Spinal cord (tissue), 9 donors: ENCODE measurements at regions not wholly inside any gene's neighbourhood (a gene's known extent, or its start where the extent isn't known, plus 50 kb on each side); places are given as distances from the start of the nearest gene placed in this dataset.
A peak's percentile ranks its signal among the peaks of the same experiment; 100 is the strongest.

ENCODE experiments used
- DNase-seq, 6 donors: peaks; one replicate each; pipeline versions ENCODE4 v3.0.0 to v3.0.0-alpha.2; 2013 to 2015; ENCODE audit warnings: low spot score in 6 of 6, low read depth in 4 of 6
- H3K27ac ChIP-seq: one replicate; pipeline ENCODE4 v1.5.1; 2013; ENCODE audit warnings: low read depth, low read length, control low read depth
- H3K27me3 ChIP-seq: one replicate; pipeline ENCODE4 v1.6.1; 2013; ENCODE audit warnings: low read length; ENCODE audit not compliant: control insufficient read depth, insufficient read depth
- H3K36me3 ChIP-seq: one replicate; pipeline ENCODE4 v1.6.1; 2013; ENCODE audit warnings: low read length; ENCODE audit not compliant: control insufficient read depth, insufficient read depth
- H3K4me1 ChIP-seq: one replicate; pipeline ENCODE4 v1.6.1; 2013; ENCODE audit warnings: low read length; ENCODE audit not compliant: control insufficient read depth, insufficient read depth
- H3K4me3 ChIP-seq: one replicate; pipeline ENCODE4 v1.5.1; 2013; ENCODE audit warnings: low read depth, low read length, control low read depth
- H3K9me3 ChIP-seq: one replicate; pipeline ENCODE4 v1.6.1; 2013; ENCODE audit warnings: low read length; ENCODE audit not compliant: control insufficient read depth, insufficient read depth
- WGBS: methylation state at CpG from one replicate; pipeline ENCODE4 v1.1.5; 2013; ENCODE audit warnings: missing lambda C conversion rate; ENCODE audit not compliant: insufficient coverage; 5-methylcytosine and 5-hydroxymethylcytosine counted together
- donor health status: healthy.

GRCh38 chr18:72470391-72470790 lies 73.8 kb downstream of the CBLN2 start:
- Histone ChIP-seq H3K4me3 (no peak overlapping the region), H3K27ac (no peak overlapping the region), H3K36me3 (no peaks in the 10 kb centered on the region), H3K9me3 (no peaks in the 10 kb centered on the region), H3K27me3 (no peaks in the 10 kb centered on the region), H3K4me1 (no peaks in the 10 kb centered on the region)
- no peak for DNase-seq

GRCh38 chr18:72468021-72468710 lies 76.0 kb downstream of the CBLN2 start:
- no peaks in the 10 kb centered on the region for H3K4me1 ChIP-seq
- no peaks in the 10 kb centered on the region for H3K9me3 ChIP-seq
- H3K4me3 ChIP-seq: no peak overlapping the region
- WGBS: 84% methylated on average over 2 of the region's 4 CpGs
- no peak overlapping the region for H3K27ac ChIP-seq
- no peaks in the 10 kb centered on the region for H3K36me3 ChIP-seq
- H3K27me3 ChIP-seq: no peaks in the 10 kb centered on the region
- DNase-seq: no peak

- no CpG with 5 or more reads among the region's 1 CpG for WGBS
- no peaks in the 10 kb centered on the region for H3K27me3 ChIP-seq
- no peak for DNase-seq
- no peaks in the 10 kb centered on the region for H3K9me3 ChIP-seq
- H3K4me3 ChIP-seq: no peak overlapping the region
- H3K36me3 ChIP-seq: no peaks in the 10 kb centered on the region
- H3K4me1 ChIP-seq: no peaks in the 10 kb centered on the region
- H3K27ac ChIP-seq: no peak overlapping the region
Observed at GRCh38 chr18:72460210-72460680, 83.9 kb downstream of the CBLN2 start.

GRCh38 chr18:72458271-72458670 lies 85.9 kb downstream of the CBLN2 start:
- DNase-seq: peak in 1 of 6 donors; percentile 76
- Histone ChIP-seq H3K4me1 (no peaks in the 10 kb centered on the region), H3K4me3 (no peak overlapping the region), H3K36me3 (no peaks in the 10 kb centered on the region), H3K27me3 (no peaks in the 10 kb centered on the region), H3K27ac (no peak overlapping the region), H3K9me3 (no peaks in the 10 kb centered on the region)

- Histone ChIP-seq H3K9me3 (no peaks in the 10 kb centered on the region), H3K4me1 (no peaks in the 10 kb centered on the region), H3K4me3 (no peak overlapping the region), H3K27ac (no peak overlapping the region), H3K36me3 (no peaks in the 10 kb centered on the region), H3K27me3 (no peaks in the 10 kb centered on the region)
- WGBS: no CpG with 5 or more reads among the region's 1 CpG
- DNase-seq: no peak
Observed at GRCh38 chr18:72456802-72457201, 87.3 kb downstream of the CBLN2 start.

GRCh38 chr18:72452328-72452727 lies 91.8 kb downstream of the CBLN2 start:
- no peaks in the 10 kb centered on the region for H3K36me3 ChIP-seq
- H3K27me3 ChIP-seq: no peaks in the 10 kb centered on the region
- no peaks in the 10 kb centered on the region for H3K4me1 ChIP-seq
- 81% methylated on average over 4 of the region's 6 CpGs for WGBS
- no peak for DNase-seq
- no peak overlapping the region for H3K27ac ChIP-seq
- no peak overlapping the region for H3K4me3 ChIP-seq
- no peaks in the 10 kb centered on the region for H3K9me3 ChIP-seq

- no peak overlapping the region for H3K27ac ChIP-seq
- no peaks in the 10 kb centered on the region for H3K9me3 ChIP-seq
- H3K4me1 ChIP-seq: no peaks in the 10 kb centered on the region
- H3K4me3 ChIP-seq: no peak overlapping the region
- H3K27me3 ChIP-seq: no peaks in the 10 kb centered on the region
- no CpG with 5 or more reads among the region's 4 CpGs for WGBS
- no peaks in the 10 kb centered on the region for H3K36me3 ChIP-seq
- no peak for DNase-seq
Observed at GRCh38 chr18:72444798-72445155, 99.4 kb downstream of the CBLN2 start.

GRCh38 chr18:72444111-72444797 lies 99.9 kb downstream of the CBLN2 start:
- 72% methylated on average over 2 of the region's 7 CpGs for WGBS
- DNase-seq: no peak
- no peaks in the 10 kb centered on the region for H3K9me3 ChIP-seq
- H3K4me1 ChIP-seq: no peaks in the 10 kb centered on the region
- H3K27ac ChIP-seq: no peak overlapping the region
- no peak overlapping the region for H3K4me3 ChIP-seq
- H3K27me3 ChIP-seq: no peaks in the 10 kb centered on the region
- no peaks in the 10 kb centered on the region for H3K36me3 ChIP-seq

- H3K9me3 ChIP-seq: no peaks in the 10 kb centered on the region
- H3K4me3 ChIP-seq: no peak overlapping the region
- H3K4me1 ChIP-seq: no peaks in the 10 kb centered on the region
- no peaks in the 10 kb centered on the region for H3K27me3 ChIP-seq
- DNase-seq: peak in 2 of 6 donors; percentile 25 to 43
- 100% methylated on average over 1 of the region's 3 CpGs for WGBS
- no peaks in the 10 kb centered on the region for H3K36me3 ChIP-seq
- no peak overlapping the region for H3K27ac ChIP-seq
Observed at GRCh38 chr18:72436401-72436800, 107.7 kb downstream of the CBLN2 start.

GRCh38 chr18:72433756-72434155 lies 110.4 kb downstream of the CBLN2 start:
- DNase-seq: no peak
- WGBS: no CpG with 5 or more reads among the region's 5 CpGs

More at GRCh38 chr18:72433756-72434155, 110.4 kb downstream of the CBLN2 start:
- no peaks in the 10 kb centered on the region for H3K4me1 ChIP-seq
- no peaks in the 10 kb centered on the region for H3K27me3 ChIP-seq
- no peak overlapping the region for H3K27ac ChIP-seq
- no peak overlapping the region for H3K4me3 ChIP-seq
- no peaks in the 10 kb centered on the region for H3K9me3 ChIP-seq
- H3K36me3 ChIP-seq: no peaks in the 10 kb centered on the region
